GM23338 (cell line): ENCODE measurements at regions not wholly inside any gene's neighbourhood (a gene's known extent, or its start where the extent isn't known, plus 50 kb on each side); places are given as distances from the start of the nearest gene placed in this dataset.
A peak's percentile ranks its signal among the peaks of the same experiment; 100 is the strongest.
"Not testable (repeated sequence)": the region's sequence is repeated elsewhere in the genome, so short reads cannot be mapped to it uniquely, and the experiment has no call there.

Experiments
- ATAC-seq: fragments of 200-7000 bp; cut with Tn5 transposase; 3 replicates; pipeline ENCODE4 v1.9.1; 2020
- DNase-seq: peaks from one replicate; pipeline ENCODE4 v3.0.0-alpha.2; 2015; ENCODE audit warnings: low spot score
- H2AFZ ChIP-seq: fragments of 200-600 bp; sonication (generic); 2 replicates; pipeline ENCODE4 v1.8.0; 2016; ENCODE audit warnings: antibody characterized with exemption, mild to moderate bottlenecking, moderate library complexity
- H3F3A ChIP-seq: fragments of 200-600 bp; sonication (generic); replicated peaks from 2 replicates; pipeline ENCODE4 v1.8.0; 2017; ENCODE audit warnings: antibody characterized with exemption, mixed run types, low read depth
- H3K27ac ChIP-seq: fragments of 200-600 bp; sonication (generic); 2 replicates; pipeline ENCODE4 v1.6.1; 2016; ENCODE audit warnings: low read depth
- H3K27me3 ChIP-seq: fragments of 200-600 bp; sonication (generic); 2 replicates; pipeline ENCODE4 v1.8.0; 2016; ENCODE audit warnings: mild to moderate bottlenecking, mixed run types, moderate library complexity; ENCODE audit not compliant: insufficient read depth
- H3K36me3 ChIP-seq: fragments of 200-600 bp; sonication (generic); 2 replicates; pipeline ENCODE4 v1.8.0; 2016; ENCODE audit warnings: mild to moderate bottlenecking; ENCODE audit not compliant: insufficient read depth
- H3K4me1 ChIP-seq: fragments of 200-600 bp; sonication (generic); 2 replicates; pipeline ENCODE4 v1.8.0; 2016; ENCODE audit warnings: mild to moderate bottlenecking, moderate library complexity; ENCODE audit not compliant: insufficient read depth
- H3K4me2 ChIP-seq: fragments of 200-600 bp; sonication (generic); 2 replicates; pipeline ENCODE4 v1.7.1; 2017; ENCODE audit warnings: mixed run types
- H3K4me3 ChIP-seq: fragments of 200-600 bp; sonication (generic); 2 replicates; pipeline ENCODE4 v1.6.1; 2016; ENCODE audit warnings: mixed run types
- H3K79me2 ChIP-seq: fragments of 200-600 bp; sonication (generic); replicated peaks from 2 replicates; pipeline ENCODE4 v1.8.0; 2017; ENCODE audit warnings: mild to moderate bottlenecking; ENCODE audit not compliant: insufficient read depth
- H3K9me2 ChIP-seq: fragments of 200-600 bp; sonication (generic); 2 replicates; pipeline ENCODE4 v1.8.0; 2017; ENCODE audit not compliant: insufficient read depth
- H4K20me1 ChIP-seq: fragments of 200-600 bp; sonication (generic); replicated peaks from 2 replicates; pipeline ENCODE4 v1.8.0; 2017; ENCODE audit warnings: mild to moderate bottlenecking; ENCODE audit not compliant: insufficient read depth
- H3K27ac Mint-ChIP-seq: 2 replicates; pipeline ENCODE4 v1.8.0; 2020; ENCODE audit warnings: inconsistent platforms, mild to moderate bottlenecking, moderate library complexity, mixed read lengths
- H3K27me3 Mint-ChIP-seq: 3 replicates; pipeline ENCODE4 v1.8.0; 2022; ENCODE audit warnings: low read depth, mild to moderate bottlenecking, moderate library complexity, mixed read lengths, inconsistent platforms; ENCODE audit not compliant: insufficient read depth, poor library complexity
- H3K36me3 Mint-ChIP-seq: 3 replicates; pipeline ENCODE4 v1.8.0; 2021; ENCODE audit warnings: low read depth, mild to moderate bottlenecking, inconsistent platforms, moderate library complexity, mixed read lengths
- H3K4me1 Mint-ChIP-seq: 3 replicates; pipeline ENCODE4 v1.8.0; 2020; ENCODE audit warnings: mild to moderate bottlenecking, inconsistent platforms, mixed read lengths
- H3K4me3 Mint-ChIP-seq: 3 replicates; pipeline ENCODE4 v1.8.0; 2021; ENCODE audit warnings: moderate library complexity, mild to moderate bottlenecking, inconsistent platforms, mixed read lengths
- H3K9me3 Mint-ChIP-seq: 3 replicates; pipeline ENCODE4 v1.8.0; 2020; ENCODE audit warnings: moderate library complexity, mild to moderate bottlenecking, inconsistent platforms, mixed read lengths
- CREB1 ChIP-seq: fragments of 250-450 bp; sonication (Bioruptor Pico); IDR thresholded peaks from 2 replicates; pipeline ENCODE4 v1.5.0; 2020; ENCODE audit warnings: low read depth, mild to moderate bottlenecking, moderate library complexity
- ETS1 ChIP-seq: IDR thresholded peaks from 2 replicates; pipeline ENCODE4 v1.6.1; 2016; ENCODE audit warnings: antibody characterized with exemption
- EZH2 ChIP-seq: fragments of 200-600 bp; sonication (generic); IDR thresholded peaks from one replicate; pipeline ENCODE4 v1.8.0; 2017; ENCODE audit warnings: antibody characterized with exemption, mild to moderate bottlenecking, low read depth; ENCODE audit not compliant: unreplicated experiment
- JUNB ChIP-seq: IDR thresholded peaks from one replicate; pipeline ENCODE4 v1.6.1; 2016; ENCODE audit warnings: antibody characterized with exemption; ENCODE audit not compliant: unreplicated experiment
- NANOG ChIP-seq: IDR thresholded peaks from 2 replicates; pipeline ENCODE4 v1.6.1; 2016; ENCODE audit warnings: antibody characterized with exemption, borderline replicate concordance
- POLR2AphosphoS5 ChIP-seq: IDR thresholded peaks from 2 replicates; pipeline ENCODE4 v1.6.1; 2016; ENCODE audit warnings: antibody characterized with exemption, low read depth
- REST ChIP-seq: IDR thresholded peaks from one replicate; pipeline ENCODE4 v1.6.1; 2018; ENCODE audit warnings: antibody characterized with exemption; ENCODE audit not compliant: unreplicated experiment
- ZNF114 ChIP-seq: fragments of 250-450 bp; sonication (Bioruptor Pico); IDR thresholded peaks from 2 replicates; pipeline ENCODE4 v1.5.0; 2020; ENCODE audit warnings: mild to moderate bottlenecking, moderate library complexity
- TF ChIP-seq, protein P1 (sequence below), 2 experiments: fragments of 200-600 bp in 1 of 2; sonication (generic) in 1 of 2; conservative IDR thresholded peaks; 2 replicates each; pipeline versions ENCODE4 v1.5.1 to v1.6.1; 2016 to 2017; ENCODE audit warnings: antibody characterized with exemption in 2 of 2, low read depth in 2 of 2, mild to moderate bottlenecking in 2 of 2, moderate library complexity in 1 of 2

DNA sequence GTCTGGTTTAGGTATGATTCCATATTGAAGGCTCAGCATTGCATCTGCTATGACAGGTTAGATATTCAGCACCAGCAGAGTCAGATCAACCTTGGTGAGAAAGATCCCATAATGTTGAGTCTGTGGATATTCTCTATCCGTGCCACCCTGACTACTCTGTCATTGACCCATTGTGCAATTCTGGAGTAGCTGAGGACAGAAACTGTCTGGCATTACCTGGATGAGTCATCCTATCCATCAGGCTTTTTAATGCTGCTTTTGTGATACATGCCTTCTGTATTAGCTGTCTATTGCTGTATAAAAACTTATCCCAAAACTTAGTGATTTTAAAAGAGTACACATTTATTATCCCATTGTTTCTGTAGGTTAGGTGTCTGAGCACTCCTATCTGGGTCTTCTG is 189.1 kb upstream of the FAT3 start:
- no peaks in the 10 kb centered on the region for H3K27me3 Mint-ChIP-seq
- ATAC-seq (no peak), DNase-seq (no peak)
- H3K36me3 Mint-ChIP-seq = no peaks in the 10 kb centered on the region
- no peak for TF ChIP-seq EZH2
- no peak for TF ChIP-seq REST
- TF ChIP-seq, protein P1, sequence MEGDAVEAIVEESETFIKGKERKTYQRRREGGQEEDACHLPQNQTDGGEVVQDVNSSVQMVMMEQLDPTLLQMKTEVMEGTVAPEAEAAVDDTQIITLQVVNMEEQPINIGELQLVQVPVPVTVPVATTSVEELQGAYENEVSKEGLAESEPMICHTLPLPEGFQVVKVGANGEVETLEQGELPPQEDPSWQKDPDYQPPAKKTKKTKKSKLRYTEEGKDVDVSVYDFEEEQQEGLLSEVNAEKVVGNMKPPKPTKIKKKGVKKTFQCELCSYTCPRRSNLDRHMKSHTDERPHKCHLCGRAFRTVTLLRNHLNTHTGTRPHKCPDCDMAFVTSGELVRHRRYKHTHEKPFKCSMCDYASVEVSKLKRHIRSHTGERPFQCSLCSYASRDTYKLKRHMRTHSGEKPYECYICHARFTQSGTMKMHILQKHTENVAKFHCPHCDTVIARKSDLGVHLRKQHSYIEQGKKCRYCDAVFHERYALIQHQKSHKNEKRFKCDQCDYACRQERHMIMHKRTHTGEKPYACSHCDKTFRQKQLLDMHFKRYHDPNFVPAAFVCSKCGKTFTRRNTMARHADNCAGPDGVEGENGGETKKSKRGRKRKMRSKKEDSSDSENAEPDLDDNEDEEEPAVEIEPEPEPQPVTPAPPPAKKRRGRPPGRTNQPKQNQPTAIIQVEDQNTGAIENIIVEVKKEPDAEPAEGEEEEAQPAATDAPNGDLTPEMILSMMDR (conservative IDR thresholded peaks at IDR 0.05; ENCODE audit: low read depth in 2 of 2) = no peak
- TF ChIP-seq ZNF114 (CRISPR knock-in tag) = no peak
- TF ChIP-seq CREB1 = no peak
- TF ChIP-seq JUNB = no peak
- no peak for TF ChIP-seq NANOG
- no peak for TF ChIP-seq ETS1
- peaks cover 3% of the 10 kb centered on the region; the same call in 1 of the 3 replicates for H3K9me3 Mint-ChIP-seq
- H3K4me1 Mint-ChIP-seq = no peaks in the 10 kb centered on the region; the same call in 2 of the 3 replicates
- H3K27ac Mint-ChIP-seq = no peak overlapping the region
- no peak overlapping the region for H2AFZ ChIP-seq
- H3K4me2 ChIP-seq = no peak overlapping the region
- H4K20me1 ChIP-seq = no peaks in the 10 kb centered on the region
- no peaks in the 10 kb centered on the region for H3K79me2 ChIP-seq
- no peaks in the 10 kb centered on the region for H3K36me3 ChIP-seq
- H3K27ac ChIP-seq = no peak overlapping the region
- no peaks in the 10 kb centered on the region for H3K4me1 ChIP-seq
- H3K4me3 ChIP-seq = no peak overlapping the region
- no peak overlapping the region for H3K4me3 Mint-ChIP-seq
- peaks cover 15% of the 10 kb centered on the region for H3K9me2 ChIP-seq
- no peaks in the 10 kb centered on the region for H3K27me3 ChIP-seq
- no peaks in the 10 kb centered on the region for H3F3A ChIP-seq

DNA sequence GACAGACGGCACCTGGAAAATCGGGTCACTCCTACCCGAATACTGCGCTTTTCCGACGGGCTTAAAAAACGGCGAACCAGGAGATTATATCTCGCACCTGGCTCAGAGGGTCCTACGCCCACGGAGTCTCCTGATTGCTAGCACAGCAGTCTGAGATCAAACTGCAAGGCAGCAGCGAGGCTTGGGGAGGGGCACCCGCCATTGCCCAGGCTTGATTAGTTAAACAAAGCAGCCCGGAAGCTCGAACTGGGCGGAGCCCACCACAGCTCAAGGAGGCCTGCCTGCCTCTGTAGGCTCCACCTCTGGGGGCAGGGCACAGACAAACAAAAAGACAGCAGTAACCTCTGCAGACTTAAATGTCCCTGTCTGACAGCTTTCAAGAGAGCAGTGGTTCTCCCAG is 197.5 kb upstream of the FAT3 start:
- H3K4me1 ChIP-seq, H4K20me1 ChIP-seq, H3F3A ChIP-seq, H3K27me3 ChIP-seq, H3K79me2 ChIP-seq, H3K4me1 Mint-ChIP-seq, H3K27me3 Mint-ChIP-seq, H3K36me3 Mint-ChIP-seq, H3K36me3 ChIP-seq, H3K9me2 ChIP-seq, ATAC-seq, H3K9me3 Mint-ChIP-seq: not testable (repeated sequence)
- Histone ChIP-seq H3K4me3 (peak overlapping the region; percentile 59), H3K27ac (peak overlapping the region; percentile 80; the same call in 1 of the 2 replicates), H3K4me2 (peak overlapping the region; percentile 72), H2AFZ (peak overlapping the region; percentile 39)
- peak overlapping the region; percentile 51; the same call in 2 of the 3 replicates for H3K4me3 Mint-ChIP-seq
- peak; percentile 46; the same call in 1 of the 2 replicates for TF ChIP-seq POLR2AphosphoS5
- peak overlapping the region; percentile 77; the same call in 1 of the 2 replicates for H3K27ac Mint-ChIP-seq
- peak; percentile 58 for DNase-seq
